Esophagus squamous epithelium (tissue), 4 donors: ENCODE measurements at regions not wholly inside any gene's neighbourhood (a gene's known extent, or its start where the extent isn't known, plus 50 kb on each side); places are given as distances from the start of the nearest gene placed in this dataset.

Experiments used
- CTCF ChIP-seq, 6 experiments: fragments of 450-650 bp in 4 of 6; fragments of 200-600 bp in 2 of 6; sonication (generic) in 2 of 6; IDR thresholded peaks; one replicate each; pipeline ENCODE4 v1.5.1; 2016 to 2019; ENCODE audit warnings: antibody characterized with exemption in 6 of 6, mild to moderate bottlenecking in 4 of 6, moderate library complexity in 4 of 6
- POLR2A ChIP-seq, 4 donors: fragments of 450-650 bp; IDR thresholded peaks; one replicate each; pipeline ENCODE4 v1.6.1; 2017; ENCODE audit warnings: antibody characterized with exemption in 4 of 4, mild to moderate bottlenecking in 4 of 4, moderate library complexity in 3 of 4

GRCh38 chr2:4635289-4635688 is 931.9 kb downstream of the DCDC2C start:
- TF ChIP-seq CTCF (IDR thresholded peaks at IDR 0.05) (no peak), POLR2A (IDR thresholded peaks at IDR 0.05) (no peak)
